ENCODE measurements at regions not wholly inside any gene's neighbourhood (a gene's known extent, or its start where the extent isn't known, plus 50 kb on each side); places are given as distances from the start of the nearest gene placed in this dataset.
"Not testable (repeated sequence)": the region's sequence is repeated elsewhere in the genome, so short reads cannot be mapped to it uniquely, and the experiment has no call there.

DNA sequence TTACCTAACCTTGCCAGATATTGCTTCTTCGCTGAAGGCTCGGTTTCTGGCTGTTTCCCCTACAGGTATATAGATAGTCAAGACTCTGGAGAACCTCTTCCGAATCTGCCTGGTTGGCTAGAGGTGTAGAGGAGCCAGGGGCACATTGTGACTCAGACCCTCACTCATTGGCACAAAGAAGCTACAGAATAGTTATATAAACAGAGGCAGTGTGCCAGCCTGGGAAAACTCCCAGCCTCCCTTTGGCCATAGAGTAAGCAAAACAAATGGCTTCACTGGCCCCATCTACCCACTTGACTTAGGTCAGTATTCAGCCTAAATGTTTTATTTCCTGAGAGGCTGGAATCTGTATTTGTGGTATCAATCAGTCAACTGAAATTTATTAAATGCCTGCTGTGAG is 72.0 kb upstream of the IKBKE start:
- DNase-seq: peak in 1 of 10 donors; percentile 61
- intact Hi-C loops (cut with DNase I): not testable (repeated sequence)

DNA sequence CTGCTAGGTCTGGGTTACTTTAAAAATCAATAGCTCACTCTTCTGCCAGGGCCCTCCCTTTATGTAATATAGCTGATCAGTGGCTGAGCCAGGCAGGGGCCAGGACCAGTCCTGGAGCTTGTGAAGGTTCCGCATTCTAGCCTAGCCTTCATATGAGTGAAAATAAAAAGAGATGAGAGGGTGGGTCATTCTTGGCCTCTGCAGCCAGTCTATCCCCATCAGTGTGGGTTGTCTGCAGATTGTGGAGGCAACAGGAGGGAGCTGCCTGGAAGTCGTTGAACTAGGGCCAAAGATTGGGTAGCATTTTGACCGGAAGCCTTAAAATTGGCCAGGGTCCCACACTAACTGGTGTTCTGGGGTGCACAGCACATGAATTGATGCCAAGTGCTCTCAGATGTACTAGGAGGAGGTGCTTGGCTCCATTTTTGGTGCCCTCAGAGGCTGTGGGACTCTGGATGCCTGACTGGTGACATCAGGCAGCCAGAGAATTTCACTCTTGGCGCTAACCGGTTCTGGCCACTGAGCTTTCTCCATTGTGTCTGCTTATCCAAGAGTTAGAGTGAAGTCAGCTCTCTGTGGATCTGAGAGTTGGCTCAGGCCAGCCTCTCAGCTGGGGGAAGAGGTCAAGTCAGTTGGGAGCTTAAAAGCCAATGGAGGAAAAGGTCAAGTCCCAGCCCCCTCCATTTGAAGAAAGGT is 66.5 kb upstream of the IKBKE start:
- DNase-seq; intact Hi-C loops (cut with DNase I): not testable (repeated sequence)

DNA sequence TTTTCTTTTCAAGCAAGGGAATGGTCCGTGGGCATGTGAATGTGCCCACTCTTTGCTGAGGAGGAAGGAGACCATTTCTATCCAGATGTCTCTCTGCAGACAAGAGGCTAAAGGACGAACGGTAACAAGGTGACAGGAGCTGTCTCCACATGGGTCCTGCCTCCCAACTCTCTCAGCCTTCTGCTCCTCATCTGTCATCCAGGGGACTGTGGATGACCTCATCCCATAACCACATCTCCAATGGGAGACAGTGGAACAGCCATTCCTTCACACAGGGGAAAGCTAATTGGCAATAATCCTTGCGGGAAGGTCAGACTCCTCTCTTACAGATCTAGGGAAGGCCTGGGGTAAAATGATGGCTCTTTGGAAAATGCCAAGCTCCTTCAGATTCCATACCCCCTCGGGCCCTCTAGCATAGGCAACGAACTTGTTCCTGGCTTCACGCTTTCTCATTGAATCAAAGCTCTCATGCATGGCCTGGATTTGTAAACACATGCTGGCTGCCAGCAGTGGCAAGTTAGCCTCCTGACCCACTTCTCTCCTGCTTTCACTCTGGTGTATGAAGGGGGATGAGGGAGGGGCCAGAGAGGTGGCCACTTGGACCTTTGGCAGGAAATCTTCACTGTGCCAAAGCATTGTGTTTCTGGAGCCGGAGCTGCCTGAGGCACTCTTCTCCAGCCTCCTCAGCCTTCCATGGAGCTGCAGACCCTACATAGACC is 65.8 kb upstream of the IKBKE start:
- intact Hi-C loops (cut with DNase I): not testable (repeated sequence)

DNA sequence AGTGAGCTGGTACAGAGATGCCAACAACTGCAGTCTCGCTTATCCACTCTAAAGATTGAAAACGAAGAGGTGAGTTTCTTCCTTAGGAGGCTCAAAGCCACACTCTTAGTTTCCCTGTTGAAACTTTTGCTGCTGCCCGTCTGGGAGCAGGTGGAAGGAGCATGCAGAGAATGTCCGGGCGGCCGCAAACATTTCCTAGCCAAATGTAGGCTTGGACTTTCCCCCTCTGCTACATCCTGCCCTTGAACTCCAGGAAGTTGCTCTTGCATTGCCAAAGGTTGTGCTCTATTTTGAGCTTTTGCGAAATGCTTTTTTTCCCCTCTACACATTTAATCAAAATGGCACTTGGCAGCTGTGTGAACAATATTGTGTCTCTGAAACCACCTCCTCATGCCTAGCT is 65.0 kb upstream of the IKBKE start:
- intact Hi-C loops (cut with DNase I): not testable (repeated sequence)

More for the DNA sequence above, 65.8 kb upstream of the IKBKE start:
- DNase-seq: not testable (repeated sequence)

DNA sequence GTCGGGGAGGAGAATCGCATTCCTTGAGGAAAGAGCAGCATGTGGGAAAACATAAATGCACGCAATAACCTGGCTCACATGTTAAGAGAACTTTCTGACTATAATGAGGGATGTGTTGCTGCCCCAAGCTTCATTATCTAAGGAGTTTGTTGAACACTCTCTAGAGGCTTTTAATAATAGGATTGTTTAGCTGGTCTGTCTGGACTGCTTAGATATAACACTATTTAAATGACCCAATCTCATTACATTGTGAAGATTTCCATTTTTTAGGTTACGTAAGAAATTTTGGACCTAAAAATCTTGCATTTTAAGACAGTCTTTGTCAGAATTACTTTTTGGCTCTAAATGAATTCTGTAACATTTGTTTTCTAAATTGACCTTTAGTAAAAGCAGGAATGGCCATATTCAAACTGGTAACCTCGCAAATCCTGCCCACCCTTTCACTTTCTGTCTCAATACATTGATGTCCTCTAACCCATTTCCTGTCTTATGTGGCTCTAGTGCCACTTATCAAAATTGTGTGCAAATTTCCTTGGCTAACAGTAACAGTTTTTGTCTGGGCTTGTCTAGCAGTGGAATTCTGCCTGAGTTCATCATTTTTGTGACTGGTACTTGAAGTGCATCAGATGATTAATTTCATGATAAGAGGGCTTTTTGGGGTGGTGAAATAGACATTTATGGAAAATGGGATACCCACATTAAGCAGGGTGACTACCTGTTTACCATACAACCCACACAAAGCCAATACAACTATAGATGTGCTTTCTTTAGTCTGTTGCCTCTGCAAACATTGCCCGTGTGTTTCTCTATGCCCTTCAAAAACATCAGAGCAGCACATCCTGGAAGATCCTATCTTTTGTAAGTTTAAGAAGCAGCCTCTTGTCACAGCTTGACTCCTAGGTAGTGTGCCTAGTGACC is 61.6 kb upstream of the IKBKE start:
- DNase-seq; intact Hi-C loops (cut with DNase I): not testable (repeated sequence)

More for the DNA sequence above, 65.0 kb upstream of the IKBKE start:
- DNase-seq: not testable (repeated sequence)

DNA sequence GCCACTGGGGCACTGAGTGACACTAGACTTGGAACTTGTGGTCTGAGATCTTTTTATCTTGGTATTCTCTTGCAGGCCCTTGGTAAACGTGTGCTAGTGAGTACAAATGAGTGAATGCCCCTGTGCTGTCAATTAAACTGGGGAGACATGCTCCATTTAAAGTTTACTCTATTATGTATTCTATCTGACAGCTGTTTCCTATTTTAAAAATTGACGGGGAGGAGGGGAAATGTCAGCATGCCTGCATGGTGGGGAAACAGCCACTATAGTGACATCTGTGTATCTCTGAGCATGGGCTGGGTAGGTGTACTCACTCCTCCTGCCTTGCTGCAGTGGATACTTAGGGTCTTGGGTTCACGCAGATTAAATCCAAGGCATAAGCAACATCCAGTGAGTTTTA is 59.0 kb upstream of the IKBKE start:
- intact Hi-C loops (cut with DNase I): no loop called here
- no peak for DNase-seq

DNA sequence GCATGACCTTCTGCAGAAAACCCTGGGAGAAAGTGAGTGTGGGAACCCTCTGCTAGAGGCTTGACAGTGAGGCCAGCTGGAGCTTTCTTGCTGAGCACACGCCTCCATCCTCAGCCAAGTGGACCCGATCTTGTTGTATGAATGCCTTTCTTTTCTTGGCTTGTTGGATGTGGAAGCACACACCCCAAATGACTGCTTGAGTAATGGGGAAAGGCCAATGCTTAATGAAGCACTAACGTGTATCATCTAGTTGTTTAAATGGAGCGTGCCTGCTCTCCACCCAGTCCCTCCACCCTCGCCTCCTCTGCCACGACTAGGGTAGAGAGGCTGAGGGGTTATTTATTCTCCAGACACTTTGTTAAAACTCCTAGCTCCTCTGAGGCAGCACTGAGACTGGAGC is 54.3 kb upstream of the IKBKE start:
- intact Hi-C loops (cut with DNase I): no loop called here
- DNase-seq: no peak

DNA sequence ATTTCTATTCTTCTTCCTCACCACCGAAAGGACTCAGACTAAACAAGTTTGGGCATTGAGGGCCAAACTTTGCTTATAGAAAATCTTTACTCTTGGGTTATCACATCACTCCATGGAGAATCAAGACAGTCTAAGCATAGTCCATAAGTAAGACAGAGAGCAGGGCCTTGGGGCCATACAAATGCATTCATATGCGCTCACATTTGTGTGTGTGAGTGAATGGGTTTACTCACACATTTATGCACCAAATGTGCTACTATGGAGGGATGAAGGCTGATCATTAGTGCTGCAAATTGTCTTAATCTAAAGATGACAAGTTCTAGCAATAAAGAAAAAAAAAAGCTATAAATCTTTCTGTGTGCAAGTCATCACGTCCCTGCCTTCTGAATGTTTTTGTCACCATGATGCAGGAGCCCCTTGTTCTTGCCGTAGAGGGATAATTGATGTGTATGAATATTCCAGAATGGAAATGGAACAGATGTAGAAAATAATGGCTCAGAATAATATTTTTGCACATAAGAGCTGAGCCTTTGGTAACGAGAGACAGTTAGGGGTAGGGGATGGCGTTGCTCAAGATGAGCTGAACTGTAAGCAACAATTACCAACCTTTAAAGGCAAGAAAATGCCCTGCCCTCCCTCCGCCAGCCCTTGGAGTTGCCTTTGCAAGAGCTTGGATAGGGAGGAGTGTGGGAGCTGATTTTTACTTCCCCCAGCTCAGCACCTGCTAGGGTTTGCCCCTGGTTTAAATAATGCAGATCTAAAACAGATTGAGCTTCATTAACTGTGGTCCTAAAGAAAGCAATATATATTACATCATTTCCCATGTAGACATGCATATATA is 52.3 kb upstream of the IKBKE start:
- intact Hi-C loops (cut with DNase I): no loop called here
- no peak for DNase-seq

DNA sequence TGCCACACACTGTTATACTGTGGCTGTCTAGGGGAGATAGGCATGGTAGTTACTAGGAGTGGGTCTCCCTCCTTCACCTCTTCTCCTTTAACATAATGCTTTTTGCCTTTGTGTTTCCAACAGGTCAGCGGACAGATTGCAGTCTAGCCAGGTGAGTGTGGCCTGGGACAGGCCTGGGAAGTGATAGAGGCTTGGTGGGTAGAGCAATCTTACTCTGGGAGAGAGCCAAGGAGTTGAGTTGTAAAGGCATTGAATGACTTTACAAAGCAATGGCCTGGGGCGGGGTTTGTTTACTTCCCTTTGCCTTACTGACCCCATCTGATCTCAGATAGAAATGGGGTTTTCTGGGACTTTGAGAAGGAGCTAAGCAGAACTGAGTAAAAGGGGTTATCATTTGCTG is 51.0 kb upstream of the IKBKE start:
- no peak for DNase-seq

DNA sequence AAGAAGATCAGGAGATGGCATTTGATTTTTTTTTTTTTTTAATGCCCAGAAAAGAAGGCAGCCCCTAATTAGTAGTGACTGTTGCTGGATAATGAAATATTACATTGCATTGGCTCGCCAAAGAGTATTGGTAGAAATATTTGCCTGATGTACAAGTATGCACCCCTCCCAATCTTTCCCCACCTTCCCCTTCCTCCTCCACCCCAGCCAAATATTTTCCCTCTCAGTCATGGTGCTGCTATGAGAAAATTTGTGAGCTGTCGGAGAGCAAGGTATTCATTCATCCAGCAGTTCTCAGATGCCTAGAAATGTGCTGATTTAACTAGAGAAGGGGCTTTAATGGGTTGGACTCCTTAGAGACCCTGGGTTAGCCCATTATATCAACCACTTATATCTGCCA is 50.5 kb upstream of the IKBKE start:
- no peak for DNase-seq
- intact Hi-C loops (cut with DNase I): no loop called here

More for the DNA sequence above, 51.0 kb upstream of the IKBKE start:
- intact Hi-C loops (cut with DNase I): no loop called here

DNA sequence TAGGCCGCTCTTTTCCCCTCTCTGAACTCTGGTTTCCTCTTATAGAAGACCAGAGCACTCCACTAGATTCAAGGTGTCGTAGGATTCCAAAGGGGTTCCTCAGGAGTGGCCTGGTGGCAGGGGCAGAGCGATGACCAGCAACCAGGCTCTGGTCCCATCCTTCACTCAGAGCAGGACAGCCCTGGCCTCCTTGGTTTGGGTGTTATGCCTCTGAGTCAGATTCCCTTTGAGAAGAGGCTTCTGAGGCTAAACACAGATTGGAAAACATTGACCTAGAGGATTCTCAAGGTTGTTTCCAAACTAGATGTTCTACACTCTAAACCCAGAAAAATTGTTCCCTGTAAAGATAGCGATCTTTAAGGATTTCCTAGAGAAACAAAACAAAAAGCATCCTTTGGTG is 49.8 kb upstream of the IKBKE start:
- DNase-seq: no peak
- intact Hi-C loops (cut with DNase I): no loop called here

Data from posterior cingulate gyrus (tissue), 11 donors.